T47D (cell line): ENCODE measurements at regions not wholly inside any gene's neighbourhood (a gene's known extent, or its start where the extent isn't known, plus 50 kb on each side); places are given as distances from the start of the nearest gene placed in this dataset.
"Not testable (repeated sequence)": the region's sequence is repeated elsewhere in the genome, so short reads cannot be mapped to it uniquely, and the experiment has no call there.

Experiments used
- DNase-seq, 2 experiments: peaks; one replicate each; pipeline versions ENCODE4 v3.0.0 to v3.0.0-alpha.2; 2011 to 2012; ENCODE audit warnings: low read depth in 1 of 2, low spot score in 1 of 2
- JUND ChIP-seq: IDR thresholded peaks from 2 replicates; pipeline ENCODE4 v1.6.1; 2012; ENCODE audit warnings: low read depth
- in situ Hi-C: cut with HindIII; loops from 2 replicates; pipeline ENCODE4 v1.10.0; 2016; ENCODE audit warnings: low sequenced_read_pairs, low pct_unique_long_range_greater_than_20kb

GRCh38 chr2:190742431-190742830 lies 93.5 kb downstream of the NAB1 start:
- TF ChIP-seq JUND = no peak
- in situ Hi-C loops = no loop called here

GRCh38 chr2:190744041-190744440 lies 95.2 kb downstream of the NAB1 start:
- DNase-seq = no peak
- no peak for TF ChIP-seq JUND
- in situ Hi-C loops = no loop called here

More at GRCh38 chr2:190742431-190742830, 93.5 kb downstream of the NAB1 start:
- no peak for DNase-seq

GRCh38 chr2:190746971-190747761 lies 98.3 kb downstream of the NAB1 start:
- TF ChIP-seq JUND = no peak
- in situ Hi-C loops = no loop called here
- no peak for DNase-seq

- in situ Hi-C loops = no loop called here
- TF ChIP-seq JUND = no peak
- no peak for DNase-seq
Measured at GRCh38 chr2:190748966-190749365, 100.1 kb downstream of the NAB1 start.

GRCh38 chr2:190755772-190756415 lies 107.0 kb downstream of the NAB1 start:
- DNase-seq = no peak
- TF ChIP-seq JUND = no peak
- in situ Hi-C loops = no loop called here

- in situ Hi-C loops = no loop called here
- no peak for DNase-seq
- no peak for TF ChIP-seq JUND
Measured at GRCh38 chr2:190759749-190760213, 110.9 kb downstream of the NAB1 start.

GRCh38 chr2:190760353-190761150 lies 111.7 kb downstream of the NAB1 start:
- in situ Hi-C loops, DNase-seq: not testable (repeated sequence)

- in situ Hi-C loops, DNase-seq: not testable (repeated sequence)
Measured at GRCh38 chr2:190761216-190761615, 112.3 kb downstream of the NAB1 start.

GRCh38 chr2:190762566-190762965 lies 113.7 kb downstream of the NAB1 start:
- no peak for DNase-seq
- in situ Hi-C loops = no loop called here
- TF ChIP-seq JUND = no peak

GRCh38 chr2:190763100-190763499 lies 114.2 kb downstream of the NAB1 start:
- in situ Hi-C loops = no loop called here
- no peak for TF ChIP-seq JUND
- DNase-seq = no peak

- DNase-seq = no peak
- no peak for TF ChIP-seq JUND
- in situ Hi-C loops = no loop called here
Measured at GRCh38 chr2:190763901-190764514, 115.1 kb downstream of the NAB1 start.

GRCh38 chr2:190765386-190766173 lies 115.0 kb upstream of the GLS start:
- in situ Hi-C loops = no loop called here
- DNase-seq = no peak
- TF ChIP-seq JUND = no peak
